Lower leg skin (tissue), 3 donors: ENCODE measurements at regions not wholly inside any gene's neighbourhood (a gene's known extent, or its start where the extent isn't known, plus 50 kb on each side); places are given as distances from the start of the nearest gene placed in this dataset.

Experiments
- CTCF ChIP-seq, 3 donors: fragments of 450-650 bp; IDR thresholded peaks; one replicate each; pipeline ENCODE4 v1.5.1; 2016; ENCODE audit warnings: antibody characterized with exemption in 3 of 3, mild to moderate bottlenecking in 3 of 3, moderate library complexity in 2 of 3
- POLR2A ChIP-seq, 2 donors: fragments of 450-650 bp; IDR thresholded peaks; one replicate each; pipeline ENCODE4 v1.6.1; 2016 to 2017; ENCODE audit warnings: antibody characterized with exemption in 2 of 2, mild to moderate bottlenecking in 1 of 2, moderate library complexity in 1 of 2

DNA sequence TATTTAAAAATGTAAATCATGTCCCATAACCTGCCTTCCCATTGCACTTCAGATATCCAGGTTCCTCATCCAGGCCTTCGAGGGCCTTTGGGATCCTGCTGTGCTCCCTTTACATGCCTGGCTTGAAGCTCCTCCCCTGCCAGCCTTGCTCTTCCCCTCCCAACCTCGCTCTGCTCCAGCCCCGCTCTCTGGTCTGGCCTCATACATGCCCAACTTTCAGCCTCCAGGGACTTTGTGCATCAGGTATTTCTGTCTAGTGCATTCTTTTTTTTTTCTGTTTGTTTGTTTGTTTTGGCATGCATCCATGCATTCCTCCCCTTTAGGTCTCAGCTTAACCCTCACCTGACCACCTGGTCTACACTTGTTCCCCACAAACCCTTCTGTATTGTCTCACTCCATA is 160.3 kb downstream of the SNX10 start:
- TF ChIP-seq CTCF (IDR thresholded peaks at IDR 0.05) (no peak), POLR2A (IDR thresholded peaks at IDR 0.05) (no peak)
